Thymus (tissue), 11 donors: ENCODE measurements at regions not wholly inside any gene's neighbourhood (a gene's known extent, or its start where the extent isn't known, plus 50 kb on each side); places are given as distances from the start of the nearest gene placed in this dataset.

Source experiments
- DNase-seq, 9 donors: peaks; one replicate each; pipeline ENCODE4 v3.0.0-alpha.2; 2013; ENCODE audit warnings: low spot score in 9 of 9, low read depth in 6 of 9, missing footprints in 1 of 9
- H3K27ac ChIP-seq, 2 donors: one replicate each; pipeline ENCODE4 v1.5.1; 2013; ENCODE audit warnings: control low read depth in 1 of 2, low read depth in 1 of 2, low read length in 1 of 2, mild to moderate bottlenecking in 1 of 2, moderate library complexity in 1 of 2
- H3K27me3 ChIP-seq, 2 donors: one replicate each; pipeline ENCODE4 v1.5.1; 2013; ENCODE audit warnings: low read length in 1 of 2; ENCODE audit not compliant: control insufficient read depth in 2 of 2, insufficient read depth in 1 of 2
- H3K36me3 ChIP-seq, 2 donors: one replicate each; pipeline ENCODE4 v1.5.1; 2013; ENCODE audit warnings: low read length in 1 of 2, mild to moderate bottlenecking in 1 of 2, moderate library complexity in 1 of 2; ENCODE audit not compliant: control insufficient read depth in 2 of 2, insufficient read depth in 2 of 2
- H3K4me1 ChIP-seq, 2 donors: one replicate each; pipeline ENCODE4 v1.5.1; 2013; ENCODE audit warnings: low read length in 2 of 2; ENCODE audit not compliant: control insufficient read depth in 2 of 2, insufficient read depth in 2 of 2
- H3K4me3 ChIP-seq, 2 donors: one replicate each; pipeline ENCODE4 v1.5.1; 2013; ENCODE audit warnings: low read length in 2 of 2, control low read depth in 1 of 2, mild to moderate bottlenecking in 1 of 2
- H3K9me3 ChIP-seq, 2 donors: one replicate each; pipeline ENCODE4 v1.5.1; 2013; ENCODE audit warnings: low read length in 1 of 2, mild to moderate bottlenecking in 1 of 2; ENCODE audit not compliant: control insufficient read depth in 2 of 2, insufficient read depth in 1 of 2
- WGBS: extraction: QIAGEN DNeasy Blood & Tissue Kit; methylation state at CpG from one replicate; pipeline ENCODE4 v1.1.7; 2013; 5-methylcytosine and 5-hydroxymethylcytosine counted together
- donor health status: healthy.

DNA sequence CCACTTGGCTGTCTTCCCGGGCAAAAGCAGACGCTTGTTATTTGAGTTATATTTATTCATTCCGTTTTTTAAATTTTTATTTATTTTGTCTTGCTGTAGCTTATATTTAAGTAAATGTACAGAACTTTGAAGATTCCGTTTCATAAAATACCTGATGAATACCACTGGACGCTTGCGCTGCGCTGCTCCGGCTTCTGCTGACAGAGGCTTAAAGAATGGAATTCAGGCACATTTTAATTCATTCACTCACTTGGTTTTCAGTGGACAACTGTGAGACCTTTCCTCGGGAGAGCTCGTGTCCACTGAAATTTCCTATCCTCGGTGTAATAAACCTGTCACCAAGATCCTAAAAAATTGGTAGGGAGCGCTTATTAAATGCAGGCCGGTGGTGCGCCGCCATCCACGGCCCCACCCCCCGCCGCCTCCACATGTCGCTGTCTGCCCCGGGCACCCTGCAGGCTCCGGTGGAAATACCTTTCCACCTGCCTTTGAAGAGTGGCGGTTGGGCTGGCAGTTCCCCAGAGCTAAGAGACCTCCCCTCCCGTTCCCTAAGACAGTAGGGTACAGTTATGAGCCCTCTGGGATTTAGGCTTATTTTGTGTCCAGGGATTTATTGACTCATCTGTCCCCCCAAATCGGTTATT is 62.5 kb upstream of the UBE2E1 start:
- H3K4me3 ChIP-seq = no peak overlapping the region
- no peaks in the 10 kb centered on the region for H3K27me3 ChIP-seq
- H3K36me3 ChIP-seq = no peaks in the 10 kb centered on the region
- 97% methylated on average over 24 of the region's 24 CpGs for WGBS
- DNase-seq = no peak
- H3K27ac ChIP-seq = no peak overlapping the region
- peaks cover 0 to 4% of the 10 kb centered on the region in 2 donors for H3K9me3 ChIP-seq
- no peaks in the 10 kb centered on the region for H3K4me1 ChIP-seq

DNA sequence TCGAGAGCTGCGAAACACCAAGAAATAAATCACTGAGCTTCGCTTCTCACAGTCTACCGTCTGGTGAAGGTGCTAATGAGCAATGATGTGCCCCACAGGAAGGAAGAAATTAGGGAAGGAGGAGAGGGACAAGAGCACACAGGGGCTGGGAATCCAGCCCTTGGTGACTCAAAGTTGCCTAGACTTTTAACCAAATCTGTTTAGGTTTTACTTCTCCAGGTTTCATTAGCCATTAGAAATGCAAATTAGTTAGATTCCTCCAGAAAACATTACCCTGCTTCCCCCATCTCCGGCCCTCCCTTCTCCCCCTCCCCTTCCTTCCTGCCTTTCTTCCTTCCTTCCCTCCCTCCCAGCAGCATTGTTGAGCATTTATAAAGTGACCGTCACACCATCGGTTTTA is 59.3 kb upstream of the UBE2E1 start:
- H3K36me3 ChIP-seq = no peaks in the 10 kb centered on the region
- WGBS = 86% methylated on average over 7 of the region's 7 CpGs
- H3K4me3 ChIP-seq = no peak overlapping the region
- H3K27me3 ChIP-seq = no peaks in the 10 kb centered on the region
- peaks cover 0 to 4% of the 10 kb centered on the region in 2 donors for H3K9me3 ChIP-seq
- H3K27ac ChIP-seq = no peak overlapping the region
- DNase-seq = no peak
- H3K4me1 ChIP-seq = peaks cover 0 to 6% of the 10 kb centered on the region in 2 donors

DNA sequence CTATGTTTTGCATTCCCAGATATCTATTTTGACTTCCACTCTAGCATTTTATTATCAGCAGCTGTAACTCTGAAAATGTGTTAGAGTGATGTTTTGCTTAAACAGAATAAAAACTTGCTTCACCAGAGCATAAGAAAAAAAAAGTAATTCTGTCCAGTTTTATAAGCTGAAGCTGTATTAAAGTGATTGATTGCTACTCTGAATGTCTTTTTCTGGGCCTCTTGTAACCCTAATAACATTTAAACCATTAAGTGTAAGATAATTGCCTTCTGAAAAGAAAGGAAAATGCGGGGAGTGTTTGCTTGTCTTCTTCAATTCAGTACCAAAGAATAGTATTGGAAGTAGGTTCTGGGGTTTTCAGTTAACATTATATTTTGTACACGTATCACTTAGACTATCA is 57.9 kb upstream of the UBE2E1 start:
- Histone ChIP-seq H3K9me3 (peaks cover 0 to 4% of the 10 kb centered on the region in 2 donors), H3K4me1 (peaks cover 0 to 8% of the 10 kb centered on the region in 2 donors), H3K27me3 (no peaks in the 10 kb centered on the region), H3K4me3 (no peak overlapping the region), H3K27ac (no peak overlapping the region), H3K36me3 (no peaks in the 10 kb centered on the region)
- DNase-seq = no peak
- WGBS = 94% methylated on average over 2 of the region's 2 CpGs

DNA sequence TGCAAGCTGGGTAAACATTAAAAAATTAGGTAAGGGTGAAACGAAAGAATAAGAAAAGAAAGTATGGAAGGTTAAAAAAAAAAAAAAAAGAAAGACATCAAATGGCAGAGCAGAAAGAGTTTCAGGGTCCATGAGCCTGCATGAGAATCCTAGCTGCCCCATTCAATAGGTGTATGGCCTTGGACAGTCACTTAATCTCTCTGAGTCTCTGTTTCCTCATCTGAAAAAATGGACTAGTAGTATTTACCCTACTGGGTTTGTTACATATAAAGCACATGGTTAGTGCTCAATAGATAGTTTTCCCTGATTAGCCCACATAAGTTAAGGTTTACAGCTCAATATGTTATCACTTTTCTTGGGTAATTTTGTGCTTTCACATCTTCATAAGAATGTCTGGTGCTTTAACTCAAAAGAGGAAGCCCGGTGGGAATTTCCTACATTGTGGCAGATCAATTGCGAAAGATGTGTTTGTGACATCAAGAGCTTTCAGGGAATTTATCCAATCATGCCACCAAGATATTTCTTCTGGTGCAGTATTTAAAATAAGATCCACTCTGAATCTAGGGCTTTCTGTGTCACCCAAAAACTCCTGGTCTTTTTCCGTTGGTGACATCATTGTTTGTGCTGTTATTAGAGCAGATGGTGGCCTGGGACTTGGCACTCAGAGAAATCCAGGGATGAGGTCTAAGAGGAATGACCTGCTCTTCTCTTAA is 57.2 kb upstream of the UBE2E1 start:
- Histone ChIP-seq H3K27me3 (no peaks in the 10 kb centered on the region), H3K4me1 (peaks cover 0 to 8% of the 10 kb centered on the region in 2 donors), H3K27ac (no peak overlapping the region), H3K36me3 (no peaks in the 10 kb centered on the region), H3K4me3 (no peak overlapping the region), H3K9me3 (no peaks in the 10 kb centered on the region)
- DNase-seq = peak in 1 of 9 donors; percentile 28
- WGBS = 77% methylated on average over 4 of the region's 4 CpGs

DNA sequence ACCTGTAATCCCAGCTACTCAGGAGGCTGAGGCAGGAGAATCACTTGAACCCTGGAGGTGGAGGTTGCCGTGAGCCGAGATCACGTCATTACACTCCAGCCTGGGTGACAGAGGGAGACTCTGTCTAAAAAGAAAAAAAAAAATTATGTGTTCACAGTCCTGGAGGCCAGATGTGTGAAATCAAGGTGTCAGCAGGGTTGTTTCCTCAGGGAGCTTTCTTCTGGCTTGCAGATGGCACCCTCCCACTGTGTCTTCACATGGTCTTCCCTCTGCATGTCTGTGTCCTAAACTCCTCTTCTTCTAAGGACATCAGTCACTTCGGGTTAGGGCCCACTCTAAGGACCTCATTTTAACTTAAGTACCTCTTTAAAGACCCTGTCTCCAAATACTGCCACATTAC is 56.1 kb upstream of the UBE2E1 start:
- Histone ChIP-seq H3K27ac (no peak overlapping the region), H3K4me3 (no peak overlapping the region), H3K9me3 (no peaks in the 10 kb centered on the region), H3K27me3 (no peaks in the 10 kb centered on the region), H3K36me3 (no peaks in the 10 kb centered on the region), H3K4me1 (peaks cover 0 to 8% of the 10 kb centered on the region in 2 donors)
- 96% methylated on average over 4 of the region's 4 CpGs for WGBS
- no peak for DNase-seq

DNA sequence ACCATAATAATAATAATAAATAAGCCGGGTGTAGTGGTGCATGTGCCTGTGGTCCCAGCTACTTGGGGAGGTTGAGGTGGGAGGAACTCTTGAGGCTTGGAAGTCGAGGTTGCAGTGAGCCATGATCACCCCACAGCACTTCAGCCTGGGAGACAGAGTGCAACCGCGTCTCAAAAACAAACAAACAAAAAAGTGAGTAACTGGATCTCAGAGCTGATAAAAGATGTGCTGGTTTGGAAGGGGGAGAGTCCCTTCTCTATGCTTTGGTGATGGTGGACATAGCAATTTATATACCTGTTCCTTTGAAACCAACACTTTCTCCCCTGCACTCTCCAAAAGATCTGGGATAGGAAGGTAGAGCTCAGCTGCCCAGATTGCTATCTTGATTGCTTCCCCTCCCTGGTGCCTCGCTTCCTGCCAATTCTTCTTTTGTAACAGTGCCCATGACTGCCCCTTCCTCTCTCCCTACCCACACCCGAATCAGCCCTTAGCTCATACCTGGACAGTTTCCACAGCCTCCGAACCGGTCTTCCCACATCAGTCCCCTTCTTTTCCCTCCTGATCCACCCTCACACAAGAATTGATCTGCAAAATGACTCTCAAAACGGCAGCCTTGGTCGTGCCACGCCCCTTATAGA is 55.1 kb upstream of the UBE2E1 start:
- 64% methylated on average over 11 of the region's 11 CpGs for WGBS
- no peak for DNase-seq

DNA sequence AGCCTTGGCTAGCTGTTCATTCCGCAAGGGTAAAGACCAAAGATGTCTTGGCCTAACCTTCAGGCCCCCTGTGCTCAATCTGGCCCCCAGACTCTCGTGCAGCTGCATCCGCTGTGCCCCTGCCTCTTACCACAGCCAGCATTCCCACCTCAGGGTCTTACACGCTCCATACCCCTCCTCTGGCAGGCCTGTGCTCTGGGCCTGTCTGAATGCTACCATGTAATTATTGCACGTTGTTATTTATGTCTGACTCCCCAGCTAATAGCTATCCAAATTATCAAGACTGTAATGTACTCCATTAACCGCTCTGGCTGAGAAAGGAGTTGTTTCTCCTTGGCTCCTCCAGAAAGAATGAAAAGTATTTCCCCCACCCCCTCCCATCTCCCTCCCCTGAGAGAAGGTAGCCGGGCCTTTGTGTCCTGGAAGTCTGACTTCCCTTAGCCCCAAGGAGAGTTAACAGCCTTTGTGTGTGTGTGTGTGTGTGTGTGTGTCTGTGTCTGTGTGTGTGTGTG is 54.5 kb upstream of the UBE2E1 start:
- H3K27ac ChIP-seq = no peak overlapping the region
- H3K27me3 ChIP-seq = no peaks in the 10 kb centered on the region
- no peaks in the 10 kb centered on the region for H3K36me3 ChIP-seq
- H3K4me1 ChIP-seq = peaks cover 4 to 12% of the 10 kb centered on the region in 2 donors
- no peak for DNase-seq
- no peaks in the 10 kb centered on the region for H3K9me3 ChIP-seq
- 85% methylated on average over 7 of the region's 7 CpGs for WGBS
- no peak overlapping the region for H3K4me3 ChIP-seq

More for the DNA sequence above, 55.1 kb upstream of the UBE2E1 start:
- no peak overlapping the region for H3K27ac ChIP-seq
- no peaks in the 10 kb centered on the region for H3K27me3 ChIP-seq
- H3K36me3 ChIP-seq = no peaks in the 10 kb centered on the region
- H3K4me3 ChIP-seq = no peak overlapping the region
- H3K4me1 ChIP-seq = peaks cover 0 to 8% of the 10 kb centered on the region in 2 donors
- H3K9me3 ChIP-seq = no peaks in the 10 kb centered on the region

DNA sequence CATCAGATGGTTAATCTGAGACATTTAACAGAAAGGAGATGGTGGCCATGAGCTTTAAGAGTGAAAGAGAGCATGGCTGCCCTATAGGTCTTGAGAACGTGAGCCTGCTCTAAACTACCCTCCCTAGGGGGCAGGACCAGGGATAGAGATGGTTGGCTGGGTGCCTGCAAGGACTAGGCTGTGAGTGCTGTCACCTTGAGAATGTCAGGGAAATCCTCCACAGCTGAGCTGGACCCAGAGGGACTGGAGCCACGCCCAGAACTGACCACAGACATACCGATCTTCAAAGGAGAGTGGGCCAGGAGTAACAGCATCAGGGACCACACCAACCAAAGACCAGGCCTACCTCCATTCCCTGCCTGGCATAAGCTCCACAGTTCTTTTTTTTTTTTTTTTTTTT is 53.6 kb upstream of the UBE2E1 start:
- H3K9me3 ChIP-seq = no peaks in the 10 kb centered on the region
- no peaks in the 10 kb centered on the region for H3K27me3 ChIP-seq
- no peak overlapping the region for H3K27ac ChIP-seq
- no peak overlapping the region for H3K4me3 ChIP-seq
- H3K4me1 ChIP-seq = peaks cover 4 to 14% of the 10 kb centered on the region in 2 donors
- no peaks in the 10 kb centered on the region for H3K36me3 ChIP-seq
- no peak for DNase-seq
- 93% methylated on average over 3 of the region's 3 CpGs for WGBS

DNA sequence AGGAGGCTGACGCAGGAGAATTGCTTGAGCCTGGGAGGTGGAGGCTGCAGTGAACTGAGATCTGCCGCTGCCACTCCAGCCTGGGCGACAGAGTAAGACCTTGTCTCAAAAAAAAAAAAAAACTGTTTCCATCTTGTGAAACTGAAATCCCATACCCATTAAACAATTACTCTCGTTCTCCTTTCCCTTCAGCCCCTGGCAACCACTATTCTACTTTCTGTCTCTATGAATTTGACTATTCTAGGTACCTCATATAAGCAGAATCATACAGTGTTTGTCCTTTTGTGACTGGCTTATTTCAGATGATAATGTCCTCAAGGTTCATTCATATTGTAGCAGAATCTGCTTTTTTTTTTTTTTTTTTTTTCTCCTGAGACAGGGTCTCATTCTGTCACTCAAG is 51.5 kb upstream of the UBE2E1 start:
- Histone ChIP-seq H3K4me1 (peaks cover 4 to 14% of the 10 kb centered on the region in 2 donors), H3K4me3 (no peak overlapping the region), H3K27me3 (no peaks in the 10 kb centered on the region), H3K36me3 (no peaks in the 10 kb centered on the region), H3K27ac (no peak overlapping the region), H3K9me3 (no peaks in the 10 kb centered on the region)
- DNase-seq = no peak
- 79% methylated on average over 4 of the region's 4 CpGs for WGBS
